Ovary (tissue), 7 donors: ENCODE measurements at regions not wholly inside any gene's neighbourhood (a gene's known extent, or its start where the extent isn't known, plus 50 kb on each side); places are given as distances from the start of the nearest gene placed in this dataset.

Experiments used
- DNase-seq, 5 donors: peaks; one replicate each; pipeline ENCODE4 v3.0.0-alpha.2; 2019 to 2020
- H3K27ac ChIP-seq, 2 donors: fragments of 200-600 bp; one replicate each; pipeline versions ENCODE4 v1.5.1 to v1.8.0; 2019 to 2022
- H3K27me3 ChIP-seq: fragments of 200-600 bp; one replicate; pipeline ENCODE4 v1.8.0; 2022
- H3K36me3 ChIP-seq: fragments of 200-600 bp; sonication (generic); one replicate; pipeline ENCODE4 v1.5.1; 2019
- H3K4me1 ChIP-seq: one replicate; pipeline ENCODE4 v1.8.1; 2013; ENCODE audit warnings: mild to moderate bottlenecking, moderate library complexity; ENCODE audit not compliant: insufficient read depth
- H3K4me3 ChIP-seq: fragments of 200-600 bp; sonication (generic); one replicate; pipeline ENCODE4 v1.5.1; 2017
- H3K9me3 ChIP-seq, 2 donors: fragments of 200-600 bp in 1 of 2; sonication (generic) in 1 of 2; one replicate each; pipeline versions ENCODE4 v1.5.1 to v1.8.1; 2013 to 2019; ENCODE audit warnings: mild to moderate bottlenecking in 1 of 2, moderate library complexity in 1 of 2
- EP300 ChIP-seq: sonication (generic); formaldehyde crosslinking; IDR thresholded peaks from one replicate; pipeline ENCODE4 v1.6.1; 2017; ENCODE audit warnings: antibody characterized with exemption
- POLR2A ChIP-seq: fragments of 450-650 bp; IDR thresholded peaks from one replicate; pipeline ENCODE4 v1.6.1; 2017; ENCODE audit warnings: antibody characterized with exemption, mild to moderate bottlenecking, moderate library complexity
- WGBS, 3 donors: extraction: QIAGEN DNeasy Blood & Tissue Kit in 1 of 3; methylation state at CpG; one replicate each; pipeline versions ENCODE4 v1.1.5 to v1.1.7; 2013 to 2017; 5-methylcytosine and 5-hydroxymethylcytosine counted together
- intact Hi-C, 4 donors: fragments of 100-400 bp; cut with DNase I; formaldehyde crosslinking; loops; one replicate each; pipeline versions ENCODE4 v1.11.0 to v1.15.1; 2022 to 2023
- TF ChIP-seq, protein P1 (sequence below), 3 donors: fragments of 450-650 bp in 2 of 3; fragments of 200-600 bp in 1 of 3; IDR thresholded peaks; one replicate each; pipeline versions ENCODE4 v1.5.1 to v1.8.0; 2016 to 2022; ENCODE audit warnings: antibody characterized with exemption in 3 of 3, mild to moderate bottlenecking in 1 of 3
- donor health status: DM: no; HTN: no; CAD: no; lungs with moderate emphysema.
- donor health status: DM: no; HTN: no; CAD: no.
- donor health status: Bipolar disorder and iron deficiency.
- donor health status: DM: no; HTN: no; CAD: no.
- donor health status: DM: yes; HTN: yes; CAD: no.

GRCh38 chr5:104213216-104213615 lies 650.6 kb upstream of the NUDT12 start:
- no peaks in the 10 kb centered on the region for H3K36me3 ChIP-seq
- no peaks in the 10 kb centered on the region for H3K9me3 ChIP-seq
- no peaks in the 10 kb centered on the region for H3K4me1 ChIP-seq
- H3K27ac ChIP-seq: no peak overlapping the region
- no peak for TF ChIP-seq POLR2A
- TF ChIP-seq, protein P1, sequence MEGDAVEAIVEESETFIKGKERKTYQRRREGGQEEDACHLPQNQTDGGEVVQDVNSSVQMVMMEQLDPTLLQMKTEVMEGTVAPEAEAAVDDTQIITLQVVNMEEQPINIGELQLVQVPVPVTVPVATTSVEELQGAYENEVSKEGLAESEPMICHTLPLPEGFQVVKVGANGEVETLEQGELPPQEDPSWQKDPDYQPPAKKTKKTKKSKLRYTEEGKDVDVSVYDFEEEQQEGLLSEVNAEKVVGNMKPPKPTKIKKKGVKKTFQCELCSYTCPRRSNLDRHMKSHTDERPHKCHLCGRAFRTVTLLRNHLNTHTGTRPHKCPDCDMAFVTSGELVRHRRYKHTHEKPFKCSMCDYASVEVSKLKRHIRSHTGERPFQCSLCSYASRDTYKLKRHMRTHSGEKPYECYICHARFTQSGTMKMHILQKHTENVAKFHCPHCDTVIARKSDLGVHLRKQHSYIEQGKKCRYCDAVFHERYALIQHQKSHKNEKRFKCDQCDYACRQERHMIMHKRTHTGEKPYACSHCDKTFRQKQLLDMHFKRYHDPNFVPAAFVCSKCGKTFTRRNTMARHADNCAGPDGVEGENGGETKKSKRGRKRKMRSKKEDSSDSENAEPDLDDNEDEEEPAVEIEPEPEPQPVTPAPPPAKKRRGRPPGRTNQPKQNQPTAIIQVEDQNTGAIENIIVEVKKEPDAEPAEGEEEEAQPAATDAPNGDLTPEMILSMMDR (IDR thresholded peaks at IDR 0.05): no peak
- no peak for TF ChIP-seq EP300
- DNase-seq: no peak
- intact Hi-C loops: no loop called here
- no peak overlapping the region for H3K4me3 ChIP-seq
- no peaks in the 10 kb centered on the region for H3K27me3 ChIP-seq
- 71 to 88% (median 79%) methylated on average over 3 of the region's 3 CpGs for WGBS, 3 donors

DNA sequence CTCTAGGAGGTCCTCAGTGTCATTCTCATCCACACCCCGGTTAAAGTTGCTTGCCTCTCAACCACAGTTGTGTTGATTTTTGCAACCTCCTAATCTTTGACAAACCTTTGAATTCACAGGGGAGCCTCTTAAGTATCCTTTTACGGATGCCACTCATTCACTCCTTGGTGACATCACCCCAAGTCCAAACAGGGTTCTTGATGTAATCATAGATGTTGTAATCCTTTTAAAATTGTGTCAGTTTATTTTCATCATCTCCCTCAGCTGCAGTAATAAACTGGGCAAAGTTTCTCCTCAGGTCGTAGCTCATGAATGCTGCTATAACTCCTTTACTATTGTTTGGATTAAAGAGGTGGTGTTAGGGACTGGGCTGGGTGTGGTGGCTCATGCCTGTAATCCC lies 637.2 kb upstream of the NUDT12 start:
- no peak overlapping the region for H3K4me3 ChIP-seq
- H3K27ac ChIP-seq: no peak overlapping the region
- intact Hi-C loops: no loop called here
- no peaks in the 10 kb centered on the region for H3K36me3 ChIP-seq
- H3K27me3 ChIP-seq: no peaks in the 10 kb centered on the region
- TF ChIP-seq, protein P1 (IDR thresholded peaks at IDR 0.05): no peak
- TF ChIP-seq EP300: no peak
- TF ChIP-seq POLR2A: no peak
- WGBS, 3 donors: 88 to 91% (median 89%) methylated on average over 3 of the region's 3 CpGs
- no peaks in the 10 kb centered on the region for H3K4me1 ChIP-seq
- no peak for DNase-seq
- H3K9me3 ChIP-seq: no peaks in the 10 kb centered on the region

DNA sequence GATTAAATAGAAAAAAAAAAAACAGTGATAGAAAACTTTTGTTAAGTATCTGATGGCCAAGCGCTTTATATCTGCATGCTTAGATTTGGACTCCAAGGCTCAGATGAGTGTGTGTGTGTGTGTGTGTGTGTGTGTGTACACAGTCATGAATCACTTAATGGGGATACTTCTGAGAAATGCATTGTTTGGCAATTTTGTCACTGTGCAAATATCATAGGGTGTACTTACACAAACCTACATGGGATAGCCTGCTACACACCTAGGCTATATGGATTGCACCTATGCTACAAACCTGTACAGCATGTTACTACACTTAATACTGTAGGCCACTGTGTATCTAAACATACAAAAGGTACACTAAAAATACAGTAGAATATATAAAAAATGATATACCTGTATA lies 635.6 kb upstream of the NUDT12 start:
- WGBS, 3 donors: 79 to 98% (median 90%) methylated on average over 1 of the region's 1 CpG
- Histone ChIP-seq H3K36me3 (no peaks in the 10 kb centered on the region), H3K4me1 (no peaks in the 10 kb centered on the region), H3K27me3 (no peaks in the 10 kb centered on the region), H3K27ac (no peak overlapping the region), H3K4me3 (no peak overlapping the region), H3K9me3 (no peaks in the 10 kb centered on the region)
- intact Hi-C loops: no loop called here
- TF ChIP-seq, protein P1 (IDR thresholded peaks at IDR 0.05): no peak
- TF ChIP-seq POLR2A: no peak
- no peak for TF ChIP-seq EP300
- DNase-seq: no peak

GRCh38 chr5:104189909-104190308 lies 627.3 kb upstream of the NUDT12 start:
- Histone ChIP-seq H3K27me3 (no peaks in the 10 kb centered on the region), H3K4me3 (no peak overlapping the region), H3K36me3 (no peaks in the 10 kb centered on the region), H3K4me1 (no peaks in the 10 kb centered on the region), H3K9me3 (no peaks in the 10 kb centered on the region), H3K27ac (no peak overlapping the region)
- TF ChIP-seq, protein P1 (IDR thresholded peaks at IDR 0.05): no peak
- TF ChIP-seq EP300: no peak
- TF ChIP-seq POLR2A: no peak
- intact Hi-C loops: no loop called here
- DNase-seq: no peak
- WGBS, 3 donors: 49 to 51% (median 49%) methylated on average over 2 of the region's 2 CpGs

DNA sequence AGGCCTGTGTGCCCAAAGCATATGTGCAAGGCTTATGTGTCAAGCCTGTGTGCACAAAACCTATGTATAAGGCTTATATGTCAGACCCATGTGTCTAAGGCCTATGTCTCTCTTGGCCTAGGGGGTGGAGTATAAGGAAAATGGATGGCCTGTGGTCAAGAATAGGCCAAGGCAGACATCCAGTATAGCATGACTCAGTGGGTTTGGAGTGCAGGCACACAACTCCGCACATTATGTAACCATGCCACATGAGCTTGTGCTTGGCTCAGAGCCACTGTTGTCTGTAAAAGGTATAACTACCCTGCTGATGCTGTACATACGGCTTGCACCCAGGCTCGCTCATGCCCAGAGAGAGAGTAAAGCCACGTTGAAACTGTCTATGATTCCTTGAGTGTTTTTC lies 626.4 kb upstream of the NUDT12 start:
- TF ChIP-seq EP300: no peak
- TF ChIP-seq, protein P1 (IDR thresholded peaks at IDR 0.05): no peak
- no peak for TF ChIP-seq POLR2A
- 86 to 87% (median 87%) methylated on average over 4 of the region's 4 CpGs for WGBS, 3 donors
- no peak overlapping the region for H3K4me3 ChIP-seq
- H3K27ac ChIP-seq: no peak overlapping the region
- H3K4me1 ChIP-seq: no peaks in the 10 kb centered on the region
- intact Hi-C loops: no loop called here
- no peaks in the 10 kb centered on the region for H3K9me3 ChIP-seq
- no peaks in the 10 kb centered on the region for H3K27me3 ChIP-seq
- H3K36me3 ChIP-seq: no peaks in the 10 kb centered on the region
- no peak for DNase-seq
